KMS-11 (cell line): ENCODE measurements at regions not wholly inside any gene's neighbourhood (a gene's known extent, or its start where the extent isn't known, plus 50 kb on each side); places are given as distances from the start of the nearest gene placed in this dataset.

Experiments
- H2AFZ ChIP-seq: fragments of 200-600 bp; sonication (generic); 2 replicates; pipeline ENCODE4 v1.6.1; 2016; ENCODE audit warnings: antibody characterized with exemption, mixed run types, low read depth
- H3K27ac ChIP-seq: fragments of 200-600 bp; sonication (generic); 2 replicates; pipeline ENCODE4 v1.6.1; 2016; ENCODE audit warnings: mild to moderate bottlenecking, mixed run types
- H3K27me3 ChIP-seq: fragments of 200-600 bp; sonication (generic); 2 replicates; pipeline ENCODE4 v1.6.1; 2017; ENCODE audit warnings: mild to moderate bottlenecking, low read depth, mixed run types, moderate library complexity; ENCODE audit not compliant: insufficient read depth
- H3K36me3 ChIP-seq: fragments of 200-600 bp; sonication (generic); 2 replicates; pipeline ENCODE4 v1.6.1; 2017; ENCODE audit warnings: mild to moderate bottlenecking, mixed run types; ENCODE audit not compliant: insufficient read depth
- H3K4me1 ChIP-seq: fragments of 200-600 bp; sonication (generic); 2 replicates; pipeline ENCODE4 v1.6.1; 2016; ENCODE audit warnings: mild to moderate bottlenecking, low read depth, mixed run types; ENCODE audit not compliant: poor library complexity, severe bottlenecking
- H3K4me2 ChIP-seq: fragments of 200-600 bp; sonication (generic); 2 replicates; pipeline ENCODE4 v1.7.0; 2016; ENCODE audit warnings: mild to moderate bottlenecking, mixed run types
- H3K4me3 ChIP-seq: fragments of 200-600 bp; sonication (generic); IDR thresholded peaks from 2 replicates; pipeline ENCODE4 v1.6.1; 2017; ENCODE audit warnings: low read depth, low read length, mixed read lengths; ENCODE audit not compliant: insufficient read depth
- H3K79me2 ChIP-seq: fragments of 200-600 bp; sonication (generic); 2 replicates; pipeline ENCODE4 v1.6.1; 2016; ENCODE audit warnings: low read depth, mixed run types; ENCODE audit not compliant: insufficient read depth
- H3K9ac ChIP-seq: fragments of 200-600 bp; sonication (generic); 2 replicates; pipeline ENCODE4 v1.6.1; 2016; ENCODE audit warnings: mild to moderate bottlenecking, mixed run types
- H4K20me1 ChIP-seq: fragments of 200-600 bp; sonication (generic); 2 replicates; pipeline ENCODE4 v1.6.1; 2016; ENCODE audit warnings: mild to moderate bottlenecking, mixed run types; ENCODE audit not compliant: insufficient read depth
- CTCF ChIP-seq: fragments of 200-600 bp; sonication (generic); conservative IDR thresholded peaks from 2 replicates; pipeline ENCODE4 v1.6.1; 2017; ENCODE audit warnings: low read depth, mild to moderate bottlenecking, antibody characterized with exemption, low read length, moderate library complexity, mixed read lengths

DNA sequence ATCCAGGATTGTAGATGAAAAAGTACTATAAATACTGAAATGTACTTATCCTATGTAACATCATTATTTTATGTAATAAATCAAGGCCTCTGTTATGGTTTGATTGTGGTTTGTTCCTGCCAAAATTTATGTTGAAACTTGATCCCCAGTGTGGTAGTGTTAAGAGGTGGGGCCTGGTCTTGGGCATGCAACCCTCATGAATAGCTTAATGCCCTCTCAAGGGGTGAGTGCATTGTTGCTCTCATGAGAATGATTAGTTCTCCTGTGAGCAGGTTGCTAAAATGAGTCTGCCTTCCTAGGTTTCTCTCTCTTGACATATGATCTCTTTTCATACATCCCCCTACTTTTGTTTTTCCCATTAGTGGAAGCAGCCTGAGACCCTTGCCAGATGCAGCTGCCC is 915.4 kb downstream of the TSN start:
- no peak overlapping the region for H3K27ac ChIP-seq
- no peaks in the 10 kb centered on the region for H3K4me1 ChIP-seq
- no peaks in the 10 kb centered on the region for H3K36me3 ChIP-seq
- H4K20me1 ChIP-seq, result no peaks in the 10 kb centered on the region
- no peak overlapping the region for H3K4me2 ChIP-seq
- H3K4me3 ChIP-seq, result no peak overlapping the region
- no peaks in the 10 kb centered on the region for H3K79me2 ChIP-seq
- H3K9ac ChIP-seq, result no peak overlapping the region
- H3K27me3 ChIP-seq, result no peaks in the 10 kb centered on the region
- no peak for TF ChIP-seq CTCF
- H2AFZ ChIP-seq, result no peak overlapping the region

GRCh38 chr2:122680662-122681061 is 925.2 kb downstream of the TSN start:
- H3K4me2 ChIP-seq, result no peak overlapping the region
- no peak overlapping the region for H3K27ac ChIP-seq
- H3K27me3 ChIP-seq, result no peaks in the 10 kb centered on the region
- no peaks in the 10 kb centered on the region for H3K36me3 ChIP-seq
- TF ChIP-seq CTCF, result no peak
- no peaks in the 10 kb centered on the region for H3K4me1 ChIP-seq
- no peak overlapping the region for H3K9ac ChIP-seq
- H3K4me3 ChIP-seq, result no peak overlapping the region
- H2AFZ ChIP-seq, result no peak overlapping the region
- no peaks in the 10 kb centered on the region for H4K20me1 ChIP-seq
- H3K79me2 ChIP-seq, result no peaks in the 10 kb centered on the region

DNA sequence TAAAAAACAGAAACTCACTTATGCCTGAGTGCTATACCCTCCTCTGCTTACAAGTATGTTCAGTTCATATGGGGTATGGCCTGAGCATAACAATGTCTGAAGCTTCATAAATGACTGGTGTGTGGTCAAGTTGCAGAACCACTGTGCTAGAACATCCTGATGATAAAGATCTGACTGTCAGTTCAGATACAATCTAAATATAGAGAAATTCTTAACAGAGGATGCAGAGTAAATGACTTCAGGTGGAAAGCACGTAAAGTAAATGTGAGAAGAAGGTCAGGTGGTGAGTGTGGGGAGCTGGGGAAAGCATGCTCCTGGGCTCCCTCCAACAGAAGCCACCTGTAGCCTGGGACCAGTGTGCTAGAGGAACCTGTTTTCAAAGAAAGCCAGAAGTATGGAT is 926.2 kb downstream of the TSN start:
- Histone ChIP-seq H4K20me1 (no peaks in the 10 kb centered on the region), H3K4me2 (no peak overlapping the region), H3K36me3 (no peaks in the 10 kb centered on the region), H3K27ac (no peak overlapping the region), H3K79me2 (no peaks in the 10 kb centered on the region), H3K4me3 (no peak overlapping the region), H3K9ac (no peak overlapping the region), H2AFZ (no peak overlapping the region), H3K4me1 (no peaks in the 10 kb centered on the region), H3K27me3 (no peaks in the 10 kb centered on the region)
- TF ChIP-seq CTCF, result no peak

GRCh38 chr2:122682356-122682755 is 926.9 kb downstream of the TSN start:
- no peak overlapping the region for H2AFZ ChIP-seq
- no peak overlapping the region for H3K27ac ChIP-seq
- no peaks in the 10 kb centered on the region for H3K4me1 ChIP-seq
- TF ChIP-seq CTCF, result no peak
- no peak overlapping the region for H3K9ac ChIP-seq
- no peaks in the 10 kb centered on the region for H3K36me3 ChIP-seq
- no peak overlapping the region for H3K4me3 ChIP-seq
- no peaks in the 10 kb centered on the region for H4K20me1 ChIP-seq
- H3K79me2 ChIP-seq, result no peaks in the 10 kb centered on the region
- H3K27me3 ChIP-seq, result no peaks in the 10 kb centered on the region
- H3K4me2 ChIP-seq, result no peak overlapping the region

- H3K4me2 ChIP-seq, result no peak overlapping the region
These were observed 927.6 kb downstream of the TSN start for GRCh38 chr2:122683018-122683417.

More at GRCh38 chr2:122683018-122683417, 927.6 kb downstream of the TSN start:
- H3K79me2 ChIP-seq, result no peaks in the 10 kb centered on the region
- no peak overlapping the region for H3K9ac ChIP-seq
- H3K4me1 ChIP-seq, result no peaks in the 10 kb centered on the region
- no peaks in the 10 kb centered on the region for H4K20me1 ChIP-seq
- no peak overlapping the region for H3K4me3 ChIP-seq
- no peak for TF ChIP-seq CTCF
- H3K27ac ChIP-seq, result no peak overlapping the region
- no peak overlapping the region for H2AFZ ChIP-seq
- no peaks in the 10 kb centered on the region for H3K27me3 ChIP-seq
- H3K36me3 ChIP-seq, result no peaks in the 10 kb centered on the region
